Gastrocnemius medialis (tissue), 4 donors: ENCODE measurements at regions not wholly inside any gene's neighbourhood (a gene's known extent, or its start where the extent isn't known, plus 50 kb on each side); places are given as distances from the start of the nearest gene placed in this dataset.

Experiments
- ATAC-seq, 2 donors: fragments of 150-250 bp; one replicate each; pipeline ENCODE4 v1.9.1; 2016
- DNase-seq, 2 donors: peaks; one replicate each; pipeline ENCODE4 v3.0.0-alpha.2; 2019
- H3K27ac ChIP-seq, 4 donors: fragments of 200-600 bp; sonication (generic); 1 replicate in 1 of 4; 2 replicates in 3 of 4; pipeline ENCODE4 v1.5.1; 2016 to 2018; ENCODE audit warnings: mild to moderate bottlenecking in 2 of 4, moderate library complexity in 1 of 4
- H3K27me3 ChIP-seq, 3 donors: fragments of 200-600 bp; sonication (generic) in 2 of 3; 1 replicate in 1 of 3; 2 replicates in 2 of 3; pipeline versions ENCODE4 v1.5.1 to v1.6.0; 2016 to 2019; ENCODE audit warnings: mild to moderate bottlenecking in 1 of 3, moderate library complexity in 1 of 3
- H3K36me3 ChIP-seq, 2 donors: fragments of 200-600 bp; sonication (generic) in 1 of 2; one replicate each; pipeline ENCODE4 v1.5.1; 2017 to 2018
- H3K4me1 ChIP-seq, 2 donors: fragments of 200-600 bp; sonication (generic) in 1 of 2; one replicate each; pipeline ENCODE4 v1.5.1; 2016 to 2017; ENCODE audit warnings: mild to moderate bottlenecking in 2 of 2
- H3K4me3 ChIP-seq, 4 donors: fragments of 200-600 bp; sonication (generic) in 3 of 4; 1 replicate in 1 of 4; 2 replicates in 3 of 4; pipeline ENCODE4 v1.5.1; 2016 to 2019; ENCODE audit warnings: mild to moderate bottlenecking in 2 of 4
- H3K9me3 ChIP-seq, 3 donors: fragments of 200-600 bp; sonication (generic) in 2 of 3; 1 replicate in 1 of 3; 2 replicates in 2 of 3; pipeline ENCODE4 v1.5.1; 2016 to 2019
- CTCF ChIP-seq, 5 experiments: fragments of 450-650 bp in 3 of 5; fragments of 200-600 bp in 2 of 5; sonication (generic) in 2 of 5; IDR thresholded peaks in 4 of 5; conservative IDR thresholded peaks in 1 of 5; 1 replicate in 4 of 5; 2 replicates in 1 of 5; pipeline ENCODE4 v1.5.1; 2016 to 2019; ENCODE audit warnings: antibody characterized with exemption in 5 of 5, mild to moderate bottlenecking in 3 of 5, moderate library complexity in 3 of 5
- POLR2A ChIP-seq, 2 donors: fragments of 450-650 bp; IDR thresholded peaks; one replicate each; pipeline ENCODE4 v1.6.1; 2017; ENCODE audit warnings: antibody characterized with exemption in 2 of 2, mild to moderate bottlenecking in 2 of 2, moderate library complexity in 2 of 2
- in situ Hi-C, 4 donors: fragments of 200-750 bp; cut with MboI; loops; one replicate each; pipeline versions ENCODE4 v1.15.0 to v1.8.0; 2017; ENCODE audit warnings: low sequenced_read_pairs in 4 of 4
- intact Hi-C: fragments of 100-400 bp; cut with DNase I; formaldehyde crosslinking; loops from one replicate; pipeline ENCODE4 v1.15.1; 2023; ENCODE audit warnings: low total_unique reads

GRCh38 chr6:155660251-155660977, 204.8 kb upstream of the NOX3 start:
- ATAC-seq (no peak), DNase-seq (no peak)
- no peaks in the 10 kb centered on the region for H3K36me3 ChIP-seq
- no peaks in the 10 kb centered on the region for H3K27me3 ChIP-seq
- no peaks in the 10 kb centered on the region for H3K9me3 ChIP-seq
- TF ChIP-seq POLR2A (IDR thresholded peaks at IDR 0.05) (no peak), CTCF (IDR thresholded peaks at IDR 0.05 in 4 of 5, conservative IDR thresholded peaks at IDR 0.05 in 1 of 5) (no peak)
- in situ Hi-C loops = no loop called here
- no peaks in the 10 kb centered on the region for H3K4me1 ChIP-seq
- no peak overlapping the region for H3K27ac ChIP-seq
- intact Hi-C loops = no loop called here
- no peak overlapping the region for H3K4me3 ChIP-seq

GRCh38 chr6:155656024-155656423, 200.4 kb upstream of the NOX3 start:
- Histone ChIP-seq H3K9me3 (no peaks in the 10 kb centered on the region), H3K4me1 (no peaks in the 10 kb centered on the region), H3K36me3 (no peaks in the 10 kb centered on the region), H3K4me3 (no peak overlapping the region), H3K27ac (no peak overlapping the region), H3K27me3 (no peaks in the 10 kb centered on the region)
- DNase-seq (no peak), ATAC-seq (no peak)
- intact Hi-C loops = no loop called here
- no peak for TF ChIP-seq CTCF (IDR thresholded peaks at IDR 0.05 in 4 of 5, conservative IDR thresholded peaks at IDR 0.05 in 1 of 5)
- TF ChIP-seq POLR2A (IDR thresholded peaks at IDR 0.05) = no peak
- in situ Hi-C loops = no loop called here

- no peaks in the 10 kb centered on the region for H3K9me3 ChIP-seq
- H3K4me3 ChIP-seq = no peak overlapping the region
- in situ Hi-C loops = no loop called here
- H3K27me3 ChIP-seq = no peaks in the 10 kb centered on the region
- DNase-seq (no peak), ATAC-seq (no peak)
- intact Hi-C loops = no loop called here
- no peaks in the 10 kb centered on the region for H3K4me1 ChIP-seq
- no peaks in the 10 kb centered on the region for H3K36me3 ChIP-seq
- no peak for TF ChIP-seq POLR2A (IDR thresholded peaks at IDR 0.05)
- no peak for TF ChIP-seq CTCF (IDR thresholded peaks at IDR 0.05 in 4 of 5, conservative IDR thresholded peaks at IDR 0.05 in 1 of 5)
- no peak overlapping the region for H3K27ac ChIP-seq
Observed at GRCh38 chr6:155654474-155654873, 198.8 kb upstream of the NOX3 start.

GRCh38 chr6:155648301-155648700, 192.7 kb upstream of the NOX3 start:
- DNase-seq = no peak
- Histone ChIP-seq H3K27me3 (no peaks in the 10 kb centered on the region), H3K9me3 (no peaks in the 10 kb centered on the region), H3K4me1 (peaks cover 0 to 5% of the 10 kb centered on the region in 2 donors), H3K4me3 (no peak overlapping the region), H3K36me3 (no peaks in the 10 kb centered on the region), H3K27ac (no peak overlapping the region)
- ATAC-seq = no peak
- intact Hi-C loops (no loop called here), in situ Hi-C loops (no loop called here)
- no peak for TF ChIP-seq POLR2A (IDR thresholded peaks at IDR 0.05)

- Histone ChIP-seq H3K27me3 (no peaks in the 10 kb centered on the region), H3K4me1 (peaks cover 0 to 5% of the 10 kb centered on the region in 2 donors), H3K36me3 (no peaks in the 10 kb centered on the region), H3K27ac (no peak overlapping the region), H3K9me3 (no peaks in the 10 kb centered on the region), H3K4me3 (no peak overlapping the region)
- in situ Hi-C loops = no loop called here
- ATAC-seq (no peak), DNase-seq (no peak)
- intact Hi-C loops = no loop called here
- TF ChIP-seq CTCF (IDR thresholded peaks at IDR 0.05 in 4 of 5, conservative IDR thresholded peaks at IDR 0.05 in 1 of 5) (no peak), POLR2A (IDR thresholded peaks at IDR 0.05) (no peak)
Observed at GRCh38 chr6:155647354-155647753, 191.7 kb upstream of the NOX3 start.
